Hepatocyte (in vitro differentiated cells): ENCODE measurements at regions not wholly inside any gene's neighbourhood (a gene's known extent, or its start where the extent isn't known, plus 50 kb on each side); places are given as distances from the start of the nearest gene placed in this dataset.

Experiments used
- DNase-seq: peaks from one replicate; pipeline ENCODE4 v3.0.0-alpha.2; 2016; ENCODE audit warnings: low spot score
- H2AFZ ChIP-seq: fragments of 200-600 bp; sonication (generic); 2 replicates; pipeline ENCODE4 v1.6.0; 2016; ENCODE audit warnings: antibody characterized with exemption, mild to moderate bottlenecking
- H3K27ac ChIP-seq: fragments of 200-600 bp; sonication (generic); 2 replicates; pipeline ENCODE4 v1.5.1; 2016; ENCODE audit warnings: mild to moderate bottlenecking
- H3K27me3 ChIP-seq: fragments of 200-600 bp; sonication (generic); 2 replicates; pipeline ENCODE4 v1.6.1; 2016
- H3K36me3 ChIP-seq: fragments of 200-600 bp; sonication (generic); replicated peaks from 2 replicates; pipeline ENCODE4 v1.5.1; 2016; ENCODE audit warnings: low read depth; ENCODE audit not compliant: insufficient read depth
- H3K4me1 ChIP-seq: fragments of 200-600 bp; sonication (generic); 2 replicates; pipeline ENCODE4 v1.5.1; 2016; ENCODE audit warnings: mild to moderate bottlenecking, moderate library complexity; ENCODE audit not compliant: insufficient read depth
- H3K4me2 ChIP-seq: fragments of 200-600 bp; sonication (generic); 2 replicates; pipeline ENCODE4 v1.6.0; 2016
- H3K4me3 ChIP-seq: fragments of 200-600 bp; sonication (generic); 2 replicates; pipeline ENCODE4 v1.5.1; 2016; ENCODE audit warnings: mild to moderate bottlenecking
- H3K79me2 ChIP-seq: fragments of 200-600 bp; sonication (generic); 2 replicates; pipeline ENCODE4 v1.6.0; 2017; ENCODE audit warnings: mild to moderate bottlenecking
- H3K9me2 ChIP-seq: fragments of 200-600 bp; sonication (generic); replicated peaks from 2 replicates; pipeline ENCODE4 v1.6.0; 2017; ENCODE audit warnings: mild to moderate bottlenecking; ENCODE audit not compliant: insufficient read depth
- H3K9me3 ChIP-seq: fragments of 200-600 bp; sonication (generic); 2 replicates; pipeline ENCODE4 v1.5.1; 2016; ENCODE audit warnings: low read depth, mild to moderate bottlenecking
- H4K20me1 ChIP-seq: fragments of 200-600 bp; sonication (generic); 2 replicates; pipeline ENCODE4 v1.6.0; 2016; ENCODE audit warnings: mild to moderate bottlenecking; ENCODE audit not compliant: insufficient read depth, poor library complexity, severe bottlenecking
- EZH2 ChIP-seq: fragments of 200-600 bp; sonication (generic); IDR thresholded peaks from 2 replicates; pipeline ENCODE4 v1.6.1; 2016; ENCODE audit warnings: antibody characterized with exemption, mild to moderate bottlenecking, borderline replicate concordance
- EZH2phosphoT487 ChIP-seq: fragments of 200-600 bp; sonication (generic); IDR thresholded peaks from one replicate; pipeline ENCODE4 v1.6.1; 2018; ENCODE audit warnings: antibody characterized with exemption, mild to moderate bottlenecking, low read depth, moderate library complexity; ENCODE audit not compliant: unreplicated experiment, severe bottlenecking
- WGBS: methylation state at CpG from one replicate; pipeline ENCODE4 v1.1.6; 2016; ENCODE audit warnings: low lambda C conversion rate; ENCODE audit errors: missing lambda C conversion rate; 5-methylcytosine and 5-hydroxymethylcytosine counted together
- TF ChIP-seq, protein P1 (sequence below): fragments of 200-600 bp; sonication (generic); IDR thresholded peaks from 2 replicates; pipeline ENCODE4 v1.5.1; 2016; ENCODE audit warnings: antibody characterized with exemption, mild to moderate bottlenecking; ENCODE audit not compliant: poor library complexity

DNA sequence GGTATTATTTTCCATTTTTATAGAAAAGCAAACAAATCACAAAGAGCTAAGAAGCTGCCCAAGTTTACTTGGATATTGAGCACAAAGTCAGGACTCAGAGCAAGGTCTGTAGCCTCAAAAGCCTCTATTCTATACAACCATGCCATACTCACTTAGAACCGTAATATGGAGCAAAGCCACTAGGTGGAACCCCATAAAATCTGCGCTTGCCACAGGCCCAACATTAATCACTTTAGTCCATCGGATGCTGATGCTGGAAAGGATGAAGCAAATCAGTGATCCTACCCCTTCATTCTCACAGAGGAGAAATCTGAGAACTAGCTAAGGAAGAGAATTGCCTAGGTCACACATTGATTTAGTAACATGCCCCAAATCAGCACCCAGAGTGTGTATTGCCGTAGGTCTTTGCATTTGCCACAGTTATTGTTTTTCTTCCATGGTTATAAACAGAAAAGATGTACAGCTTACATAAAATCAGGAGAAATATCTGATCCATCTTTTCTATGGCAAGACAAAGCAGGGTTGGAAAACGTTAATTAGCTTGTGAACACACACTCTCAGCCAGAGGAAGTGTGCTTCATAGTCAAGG lies 56.7 kb upstream of the RAB38 start:
- Histone ChIP-seq H3K79me2 (no peaks in the 10 kb centered on the region), H3K4me2 (no peak overlapping the region), H3K27ac (no peak overlapping the region), H3K27me3 (no peaks in the 10 kb centered on the region), H3K9me2 (no peaks in the 10 kb centered on the region), H4K20me1 (no peaks in the 10 kb centered on the region), H3K4me3 (no peak overlapping the region), H3K36me3 (no peaks in the 10 kb centered on the region), H2AFZ (no peak overlapping the region), H3K9me3 (no peaks in the 10 kb centered on the region), H3K4me1 (no peaks in the 10 kb centered on the region)
- 50% methylated on average over 5 of the region's 5 CpGs for WGBS
- DNase-seq, result peak; percentile 45
- TF ChIP-seq EZH2, result no peak
- TF ChIP-seq, protein P1, sequence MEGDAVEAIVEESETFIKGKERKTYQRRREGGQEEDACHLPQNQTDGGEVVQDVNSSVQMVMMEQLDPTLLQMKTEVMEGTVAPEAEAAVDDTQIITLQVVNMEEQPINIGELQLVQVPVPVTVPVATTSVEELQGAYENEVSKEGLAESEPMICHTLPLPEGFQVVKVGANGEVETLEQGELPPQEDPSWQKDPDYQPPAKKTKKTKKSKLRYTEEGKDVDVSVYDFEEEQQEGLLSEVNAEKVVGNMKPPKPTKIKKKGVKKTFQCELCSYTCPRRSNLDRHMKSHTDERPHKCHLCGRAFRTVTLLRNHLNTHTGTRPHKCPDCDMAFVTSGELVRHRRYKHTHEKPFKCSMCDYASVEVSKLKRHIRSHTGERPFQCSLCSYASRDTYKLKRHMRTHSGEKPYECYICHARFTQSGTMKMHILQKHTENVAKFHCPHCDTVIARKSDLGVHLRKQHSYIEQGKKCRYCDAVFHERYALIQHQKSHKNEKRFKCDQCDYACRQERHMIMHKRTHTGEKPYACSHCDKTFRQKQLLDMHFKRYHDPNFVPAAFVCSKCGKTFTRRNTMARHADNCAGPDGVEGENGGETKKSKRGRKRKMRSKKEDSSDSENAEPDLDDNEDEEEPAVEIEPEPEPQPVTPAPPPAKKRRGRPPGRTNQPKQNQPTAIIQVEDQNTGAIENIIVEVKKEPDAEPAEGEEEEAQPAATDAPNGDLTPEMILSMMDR, result peak; percentile 59

DNA sequence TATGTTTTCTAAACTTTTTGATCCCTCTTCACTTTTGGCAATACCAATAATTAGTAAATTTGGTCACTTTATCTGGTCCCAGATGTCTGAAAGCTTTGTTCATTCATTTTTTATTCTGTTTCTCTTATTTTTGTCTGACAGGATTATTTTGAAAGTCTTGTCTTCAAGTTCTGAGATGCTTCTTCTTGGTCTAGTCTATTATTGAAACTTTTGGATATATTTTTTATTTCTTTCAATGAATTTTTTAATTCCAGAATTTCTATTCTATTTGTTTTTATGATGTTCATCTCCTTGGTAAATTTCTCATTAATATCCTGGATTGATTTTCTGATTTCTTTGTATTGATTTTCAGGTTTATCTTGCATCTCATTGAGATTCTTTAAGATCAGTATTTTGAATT lies 54.1 kb upstream of the RAB38 start:
- no peaks in the 10 kb centered on the region for H3K4me1 ChIP-seq
- no peaks in the 10 kb centered on the region for H3K36me3 ChIP-seq
- TF ChIP-seq, protein P1, result no peak
- TF ChIP-seq EZH2phosphoT487, result no peak
- TF ChIP-seq EZH2, result no peak
- H4K20me1 ChIP-seq, result no peaks in the 10 kb centered on the region
- H3K9me3 ChIP-seq, result no peaks in the 10 kb centered on the region
- H3K9me2 ChIP-seq, result no peaks in the 10 kb centered on the region
- H3K27ac ChIP-seq, result no peak overlapping the region
- DNase-seq, result no peak
- H3K79me2 ChIP-seq, result no peaks in the 10 kb centered on the region
- H3K4me3 ChIP-seq, result no peak overlapping the region
- H3K4me2 ChIP-seq, result no peak overlapping the region
- H3K27me3 ChIP-seq, result no peaks in the 10 kb centered on the region
- H2AFZ ChIP-seq, result no peak overlapping the region
